Mesenchymal stem cell (in vitro differentiated cells and primary cell): ENCODE measurements at regions not wholly inside any gene's neighbourhood (a gene's known extent, or its start where the extent isn't known, plus 50 kb on each side); places are given as distances from the start of the nearest gene placed in this dataset.

Experiments used
- DNase-seq: peaks from one replicate; pipeline ENCODE4 v3.0.0-alpha.2; 2013
- H2AFZ ChIP-seq: one replicate; pipeline ENCODE4 v1.6.1; 2013; ENCODE audit warnings: low read depth, mild to moderate bottlenecking, control low read depth, inconsistent platforms, low read length, moderate library complexity
- H2AK5ac ChIP-seq: 2 replicates; pipeline ENCODE4 v1.6.1; 2013; ENCODE audit warnings: low read length, moderate library complexity, mild to moderate bottlenecking, inconsistent platforms; ENCODE audit not compliant: severe bottlenecking
- H2BK120ac ChIP-seq: one replicate; pipeline ENCODE4 v1.6.1; 2013; ENCODE audit warnings: low read depth, mild to moderate bottlenecking, inconsistent platforms, low read length, moderate library complexity
- H2BK12ac ChIP-seq, 2 experiments: one replicate each; pipeline ENCODE4 v1.6.1; 2013; ENCODE audit warnings: inconsistent platforms in 2 of 2, low read length in 2 of 2, mild to moderate bottlenecking in 2 of 2, moderate library complexity in 2 of 2, control low read depth in 1 of 2
- H2BK15ac ChIP-seq: one replicate; pipeline ENCODE4 v1.6.1; 2013; ENCODE audit warnings: mild to moderate bottlenecking, low read depth, inconsistent platforms; ENCODE audit not compliant: poor library complexity, severe bottlenecking
- H2BK5ac ChIP-seq: 2 replicates; pipeline ENCODE4 v1.6.1; 2013; ENCODE audit warnings: low read depth, mild to moderate bottlenecking, low read length, control low read depth, inconsistent platforms; ENCODE audit not compliant: poor library complexity, severe bottlenecking
- H3K14ac ChIP-seq, 2 experiments: one replicate each; pipeline ENCODE4 v1.6.1; 2013; ENCODE audit warnings: inconsistent platforms in 2 of 2, low read length in 2 of 2, control low read depth in 1 of 2, mild to moderate bottlenecking in 1 of 2, moderate library complexity in 1 of 2
- H3K18ac ChIP-seq, 2 experiments: one replicate each; pipeline ENCODE4 v1.6.1; 2013; ENCODE audit warnings: inconsistent platforms in 2 of 2, low read length in 2 of 2, control low read depth in 1 of 2, low read depth in 1 of 2, mild to moderate bottlenecking in 1 of 2
- H3K23ac ChIP-seq, 2 experiments: one replicate each; pipeline ENCODE4 v1.6.1; 2013; ENCODE audit warnings: inconsistent platforms in 2 of 2, low read length in 2 of 2, mild to moderate bottlenecking in 2 of 2, moderate library complexity in 2 of 2, control low read depth in 1 of 2
- H3K27ac ChIP-seq: 2 replicates; pipeline ENCODE4 v1.5.1; 2013; ENCODE audit warnings: mild to moderate bottlenecking, moderate library complexity, low read length, control low read depth, inconsistent platforms; ENCODE audit not compliant: poor library complexity, severe bottlenecking
- H3K27me3 ChIP-seq, 2 experiments: 2 replicates each; pipeline versions ENCODE4 v1.6.1 to v1.7.0; 2013; ENCODE audit warnings: low read length in 2 of 2, mild to moderate bottlenecking in 2 of 2, moderate library complexity in 2 of 2, control low read depth in 1 of 2, inconsistent platforms in 1 of 2; ENCODE audit not compliant: control insufficient read depth in 1 of 2, insufficient read depth in 1 of 2
- H3K36me3 ChIP-seq, 2 experiments: 2 replicates each; pipeline versions ENCODE4 v1.6.1 to v1.7.0; 2013; ENCODE audit warnings: low read length in 2 of 2, control low read depth in 1 of 2, inconsistent platforms in 1 of 2, low read depth in 1 of 2, mild to moderate bottlenecking in 1 of 2; ENCODE audit not compliant: insufficient read depth in 2 of 2, control insufficient read depth in 1 of 2
- H3K4ac ChIP-seq, 2 experiments: one replicate each; pipeline ENCODE4 v1.6.1; 2013; ENCODE audit warnings: inconsistent platforms in 2 of 2, low read length in 2 of 2, mild to moderate bottlenecking in 2 of 2, moderate library complexity in 2 of 2, control low read depth in 1 of 2, low read depth in 1 of 2
- H3K4me1 ChIP-seq: 2 replicates; pipeline ENCODE4 v1.6.1; 2013; ENCODE audit warnings: low read depth, low read length, control low read depth; ENCODE audit not compliant: control insufficient read depth, insufficient read depth
- H3K4me2 ChIP-seq: 2 replicates; pipeline ENCODE4 v1.6.1; 2013; ENCODE audit warnings: low read length, mild to moderate bottlenecking, inconsistent platforms; ENCODE audit not compliant: poor library complexity, severe bottlenecking
- H3K4me3 ChIP-seq, 2 experiments: 2 replicates each; pipeline versions ENCODE4 v1.5.1 to v1.7.0; 2013; ENCODE audit warnings: low read length in 2 of 2, mild to moderate bottlenecking in 2 of 2, control low read depth in 1 of 2, low read depth in 1 of 2; ENCODE audit not compliant: insufficient read depth in 1 of 2
- H3K79me1 ChIP-seq: replicated peaks from 2 replicates; pipeline ENCODE4 v1.6.1; 2013; ENCODE audit warnings: mild to moderate bottlenecking, control low read depth, low read length, inconsistent platforms; ENCODE audit not compliant: poor library complexity, severe bottlenecking
- H3K9ac ChIP-seq: 2 replicates; pipeline ENCODE4 v1.7.0; 2013; ENCODE audit warnings: mild to moderate bottlenecking, low read length, moderate library complexity
- H3K9me3 ChIP-seq: 2 replicates; pipeline ENCODE4 v1.7.0; 2013; ENCODE audit warnings: mild to moderate bottlenecking, low read length; ENCODE audit not compliant: control insufficient read depth
- H4K8ac ChIP-seq: one replicate; pipeline ENCODE4 v1.6.1; 2013; ENCODE audit warnings: inconsistent platforms, mild to moderate bottlenecking, low read length, moderate library complexity
- H4K91ac ChIP-seq: one replicate; pipeline ENCODE4 v1.6.1; 2013; ENCODE audit warnings: mild to moderate bottlenecking, low read length, inconsistent platforms
- WGBS: methylation state at CpG from one replicate; pipeline ENCODE4 v1.1.7; 2013; ENCODE audit warnings: mixed read lengths; 5-methylcytosine and 5-hydroxymethylcytosine counted together

GRCh38 chr7:21099432-21099831 lies 312.7 kb upstream of the SP8 start:
- no peak overlapping the region for H3K9ac ChIP-seq
- no peak overlapping the region for H4K8ac ChIP-seq
- H3K4me3 ChIP-seq, result no peak overlapping the region
- no peak overlapping the region for H2BK15ac ChIP-seq
- H2BK120ac ChIP-seq, result no peak overlapping the region
- DNase-seq, result peak; percentile 21
- no peak overlapping the region for H2AFZ ChIP-seq
- no peak overlapping the region for H3K4me2 ChIP-seq
- no peak overlapping the region for H2BK12ac ChIP-seq
- H3K9me3 ChIP-seq, result no peaks in the 10 kb centered on the region
- H2BK5ac ChIP-seq, result no peak overlapping the region
- no peaks in the 10 kb centered on the region for H3K27me3 ChIP-seq
- WGBS, result 67% methylated on average over 1 of the region's 1 CpG
- no peak overlapping the region for H3K27ac ChIP-seq
- no peaks in the 10 kb centered on the region for H3K79me1 ChIP-seq
- H3K18ac ChIP-seq, result no peak overlapping the region
- H3K14ac ChIP-seq, result no peak overlapping the region
- H2AK5ac ChIP-seq, result no peak overlapping the region
- no peak overlapping the region for H3K4ac ChIP-seq
- no peak overlapping the region for H4K91ac ChIP-seq
- H3K4me1 ChIP-seq, result no peaks in the 10 kb centered on the region
- no peaks in the 10 kb centered on the region for H3K36me3 ChIP-seq
- no peak overlapping the region for H3K23ac ChIP-seq

- H3K9ac ChIP-seq, result no peak overlapping the region
- no peak for DNase-seq
- H3K4me3 ChIP-seq, result no peak overlapping the region
- H2BK12ac ChIP-seq, result no peak overlapping the region
- no peak overlapping the region for H2BK120ac ChIP-seq
- no peak overlapping the region for H4K8ac ChIP-seq
- no peaks in the 10 kb centered on the region for H3K9me3 ChIP-seq
- H3K14ac ChIP-seq, result no peak overlapping the region
- no peak overlapping the region for H3K27ac ChIP-seq
- no peak overlapping the region for H2AK5ac ChIP-seq
- no peaks in the 10 kb centered on the region for H3K79me1 ChIP-seq
- no peak overlapping the region for H3K18ac ChIP-seq
- H3K27me3 ChIP-seq, result no peaks in the 10 kb centered on the region
- H4K91ac ChIP-seq, result no peak overlapping the region
- H2BK5ac ChIP-seq, result no peak overlapping the region
- no peak overlapping the region for H2AFZ ChIP-seq
- no peaks in the 10 kb centered on the region for H3K4me1 ChIP-seq
- no peak overlapping the region for H3K4ac ChIP-seq
- H3K23ac ChIP-seq, result no peak overlapping the region
- no peak overlapping the region for H2BK15ac ChIP-seq
- no peaks in the 10 kb centered on the region for H3K36me3 ChIP-seq
- H3K4me2 ChIP-seq, result no peak overlapping the region
Measured at GRCh38 chr7:21099955-21100354, 313.3 kb upstream of the SP8 start.

GRCh38 chr7:21101541-21101940 lies 314.9 kb upstream of the SP8 start:
- H4K91ac ChIP-seq, result no peak overlapping the region
- H3K9me3 ChIP-seq, result no peaks in the 10 kb centered on the region
- H2AK5ac ChIP-seq, result no peak overlapping the region
- H2BK5ac ChIP-seq, result no peak overlapping the region
- no peak overlapping the region for H3K23ac ChIP-seq
- H3K79me1 ChIP-seq, result no peaks in the 10 kb centered on the region
- H3K4me2 ChIP-seq, result no peak overlapping the region
- no peak overlapping the region for H3K14ac ChIP-seq
- no peak overlapping the region for H3K18ac ChIP-seq
- no peak overlapping the region for H2AFZ ChIP-seq
- no peaks in the 10 kb centered on the region for H3K36me3 ChIP-seq
- H2BK15ac ChIP-seq, result no peak overlapping the region
- no peak for DNase-seq
- H3K4ac ChIP-seq, result no peak overlapping the region
- H3K4me1 ChIP-seq, result no peaks in the 10 kb centered on the region
- no peak overlapping the region for H2BK12ac ChIP-seq
- no peaks in the 10 kb centered on the region for H3K27me3 ChIP-seq
- H3K4me3 ChIP-seq, result no peak overlapping the region
- no peak overlapping the region for H3K9ac ChIP-seq
- H3K27ac ChIP-seq, result no peak overlapping the region
- H4K8ac ChIP-seq, result no peak overlapping the region
- WGBS, result 95% methylated on average over 2 of the region's 2 CpGs
- no peak overlapping the region for H2BK120ac ChIP-seq

- DNase-seq, result no peak
- 88% methylated on average over 3 of the region's 4 CpGs for WGBS
- H3K4me1 ChIP-seq, result no peaks in the 10 kb centered on the region
Measured at GRCh38 chr7:21103426-21104123, 316.9 kb upstream of the SP8 start.

More at GRCh38 chr7:21103426-21104123, 316.9 kb upstream of the SP8 start:
- Histone ChIP-seq H2BK12ac (no peak overlapping the region), H4K8ac (no peak overlapping the region), H3K27me3 (no peaks in the 10 kb centered on the region), H3K18ac (no peak overlapping the region), H2BK15ac (no peak overlapping the region), H3K9me3 (no peaks in the 10 kb centered on the region), H3K36me3 (no peaks in the 10 kb centered on the region), H3K27ac (no peak overlapping the region), H3K9ac (no peak overlapping the region), H2AFZ (no peak overlapping the region), H3K4ac (no peak overlapping the region), H3K23ac (no peak overlapping the region), H3K79me1 (no peaks in the 10 kb centered on the region), H3K4me2 (no peak overlapping the region), H4K91ac (no peak overlapping the region), H2AK5ac (no peak overlapping the region), H3K4me3 (no peak overlapping the region), H2BK120ac (no peak overlapping the region), H2BK5ac (no peak overlapping the region), H3K14ac (no peak overlapping the region)
